Hematopoietic multipotent progenitor cell treated with erythropoietin and hydrocortisone succinate and interleukin-3 and kit ligand, for 4 days (in vitro differentiated cells): ENCODE measurements at regions not wholly inside any gene's neighbourhood (a gene's known extent, or its start where the extent isn't known, plus 50 kb on each side); places are given as distances from the start of the nearest gene placed in this dataset.
"Not testable (repeated sequence)": the region's sequence is repeated elsewhere in the genome, so short reads cannot be mapped to it uniquely, and the experiment has no call there.

ENCODE experiments used
- DNase-seq: peaks from one replicate; pipeline ENCODE4 v3.0.0-alpha.2; 2015

- DNase-seq: no peak
Measured at GRCh38 chr19:31085125-31085524, 264.1 kb downstream of the TSHZ3 start.

DNA sequence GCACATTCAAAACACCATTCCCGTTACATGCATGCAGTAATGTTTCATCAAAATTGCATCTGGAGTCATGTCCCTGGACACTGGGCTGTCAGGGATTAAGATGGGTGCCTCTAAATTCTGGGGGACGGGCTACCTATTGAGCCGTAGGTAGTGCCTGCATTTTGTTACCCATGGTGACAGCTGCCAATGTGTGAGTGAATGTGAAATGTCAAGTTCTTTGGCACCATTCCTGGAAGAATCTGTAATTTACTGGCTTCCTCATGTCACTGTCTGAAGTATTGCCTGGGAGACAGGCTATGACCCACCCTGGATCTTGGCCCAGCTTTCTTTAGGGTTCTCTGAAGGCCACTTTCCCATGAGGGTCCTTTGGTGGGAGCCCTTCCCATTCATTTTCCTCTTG lies 266.1 kb downstream of the TSHZ3 start:
- no peak for DNase-seq

DNA sequence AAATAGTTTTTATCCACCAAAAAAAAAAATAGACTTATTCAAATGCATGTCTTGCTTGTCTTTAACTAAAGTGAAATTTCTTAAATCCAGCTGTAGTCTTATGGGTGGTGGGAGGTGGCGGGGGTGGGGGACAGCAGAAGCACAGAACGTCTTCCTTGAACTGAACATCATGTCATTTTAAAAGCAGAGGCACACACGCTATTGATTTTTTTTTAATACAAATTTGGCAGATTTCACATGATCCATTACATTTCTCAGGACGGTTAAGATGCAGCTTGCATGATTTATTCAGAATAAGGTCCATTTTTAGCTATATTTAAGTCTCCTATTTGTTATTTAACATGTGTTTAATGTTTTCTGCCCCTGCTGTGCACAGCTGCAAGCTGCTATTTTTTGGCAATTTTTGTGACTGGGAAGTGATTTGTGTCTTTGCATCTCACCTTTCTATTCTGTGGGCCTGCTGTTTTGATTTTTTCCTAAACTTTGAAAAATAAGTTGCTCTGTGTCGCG lies 274.0 kb downstream of the TSHZ3 start:
- DNase-seq: no peak

- no peak for DNase-seq
Measured at GRCh38 chr19:31074199-31075125, 274.8 kb downstream of the TSHZ3 start.

GRCh38 chr19:31073485-31074198 lies 275.6 kb downstream of the TSHZ3 start:
- no peak for DNase-seq

GRCh38 chr19:31072451-31072850 lies 276.8 kb downstream of the TSHZ3 start:
- peak; percentile 10 for DNase-seq

- no peak for DNase-seq
Measured at GRCh38 chr19:31071136-31071855, 277.9 kb downstream of the TSHZ3 start.

DNA sequence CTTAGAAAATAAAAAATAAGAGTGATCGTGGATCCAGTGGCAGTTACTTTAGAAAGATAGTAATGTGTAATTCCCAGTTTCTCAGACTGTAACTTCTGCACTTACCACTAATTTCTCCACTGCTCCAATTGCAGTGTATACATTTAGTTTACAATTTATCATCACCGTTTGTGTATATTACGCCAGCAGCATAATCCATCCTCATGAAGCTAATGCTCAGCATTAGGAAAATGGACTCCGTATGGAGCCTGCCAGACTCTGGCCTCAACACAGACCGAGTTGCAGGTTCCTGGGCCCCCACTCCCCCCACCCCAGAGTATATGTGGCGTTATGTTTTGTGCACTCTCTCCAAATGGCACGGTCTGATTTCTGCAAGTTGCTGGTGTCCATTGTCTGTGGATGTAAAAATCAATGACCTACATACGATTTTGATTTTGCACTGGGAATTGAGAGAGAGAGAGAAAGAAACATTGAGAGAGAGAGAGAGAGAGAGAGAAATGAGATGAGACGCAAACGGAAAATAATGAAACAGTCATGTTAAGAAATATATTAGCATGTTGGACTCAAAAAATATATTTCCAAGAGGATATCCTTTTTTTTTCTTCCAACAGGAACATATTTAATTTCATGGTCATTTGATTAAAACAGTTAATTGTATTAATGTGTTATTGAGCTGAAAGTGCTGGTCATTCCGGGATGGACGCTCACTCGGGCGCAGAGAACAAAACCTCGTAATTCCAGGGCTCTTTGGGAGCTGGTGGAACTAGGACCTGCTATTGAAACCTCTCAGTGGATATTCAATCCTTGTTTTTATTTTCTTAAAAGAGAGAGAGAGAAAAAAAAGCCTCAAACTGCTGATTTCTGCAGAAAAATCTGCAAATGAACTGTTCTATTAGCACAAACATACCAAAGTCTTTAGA lies 278.8 kb downstream of the TSHZ3 start:
- no peak for DNase-seq

GRCh38 chr19:31068268-31068667 lies 281.0 kb downstream of the TSHZ3 start:
- DNase-seq: no peak

DNA sequence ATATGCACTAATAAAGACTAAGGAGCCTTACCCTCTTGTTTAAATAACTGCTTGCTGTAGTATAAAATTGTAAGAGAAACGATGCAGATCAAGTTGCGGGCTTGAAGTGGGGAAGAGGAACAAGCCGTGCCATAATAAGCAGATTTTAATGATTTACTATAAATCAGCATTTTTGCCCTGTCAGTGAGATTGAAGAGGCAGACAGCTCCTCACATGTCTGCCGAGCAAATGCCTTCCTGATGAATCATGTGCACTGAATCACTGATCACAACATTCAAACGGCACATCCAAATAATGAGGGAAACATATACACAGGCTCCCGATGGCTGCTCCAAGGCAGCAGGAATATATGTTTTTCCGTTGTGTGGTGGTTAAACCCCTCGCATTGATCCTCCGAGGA lies 282.9 kb downstream of the TSHZ3 start:
- no peak for DNase-seq

DNA sequence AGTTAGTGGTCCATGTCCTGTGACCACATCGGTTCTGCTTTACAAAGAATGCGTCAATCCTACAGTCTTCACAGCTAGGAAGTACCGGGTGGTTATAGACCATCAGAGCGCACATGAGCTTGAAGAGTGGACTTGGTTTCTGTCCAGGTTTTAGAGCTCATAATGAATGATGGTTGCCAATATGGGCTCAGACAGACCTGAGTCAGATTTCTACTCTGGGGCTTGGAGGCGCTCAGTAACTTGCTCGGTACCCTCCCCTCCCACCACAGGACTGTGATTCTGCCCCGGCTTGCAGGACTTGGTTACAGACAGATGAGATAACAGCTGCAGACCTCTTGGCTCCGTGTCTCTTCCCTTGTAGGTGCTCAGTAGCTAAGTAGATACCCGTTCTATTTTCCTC lies 284.7 kb downstream of the TSHZ3 start:
- no peak for DNase-seq

DNA sequence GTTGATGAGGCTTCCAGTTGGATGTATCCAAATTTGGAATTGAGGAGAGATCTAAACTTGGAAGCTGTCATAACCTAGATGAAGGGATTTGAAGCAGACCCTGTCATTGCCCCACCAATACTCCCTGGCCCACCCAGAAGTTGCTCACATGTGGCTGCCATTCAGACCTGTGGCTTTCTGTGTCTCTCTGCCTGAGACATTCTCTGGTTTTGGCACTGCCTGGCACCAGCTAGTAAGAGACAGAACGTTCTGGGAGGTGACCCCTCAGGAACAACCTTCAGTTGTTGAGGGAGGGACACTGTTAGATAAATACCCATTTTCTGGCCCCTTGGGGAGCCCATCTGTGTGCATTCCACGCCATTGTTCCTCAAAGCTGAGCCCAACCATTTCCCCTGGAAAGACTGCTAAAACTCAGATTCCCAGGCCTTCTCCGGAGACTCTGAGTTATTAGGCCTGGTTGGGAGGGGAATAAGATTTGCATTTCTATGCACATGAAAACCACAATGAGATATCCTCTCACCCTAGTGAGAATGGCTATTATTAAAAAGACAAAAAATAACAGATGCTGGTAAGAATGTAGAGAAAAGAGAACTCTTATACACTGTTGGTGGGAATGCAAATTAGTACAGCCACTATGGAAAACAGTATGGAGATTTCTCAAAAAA lies 290.4 kb downstream of the TSHZ3 start:
- no peak for DNase-seq

DNA sequence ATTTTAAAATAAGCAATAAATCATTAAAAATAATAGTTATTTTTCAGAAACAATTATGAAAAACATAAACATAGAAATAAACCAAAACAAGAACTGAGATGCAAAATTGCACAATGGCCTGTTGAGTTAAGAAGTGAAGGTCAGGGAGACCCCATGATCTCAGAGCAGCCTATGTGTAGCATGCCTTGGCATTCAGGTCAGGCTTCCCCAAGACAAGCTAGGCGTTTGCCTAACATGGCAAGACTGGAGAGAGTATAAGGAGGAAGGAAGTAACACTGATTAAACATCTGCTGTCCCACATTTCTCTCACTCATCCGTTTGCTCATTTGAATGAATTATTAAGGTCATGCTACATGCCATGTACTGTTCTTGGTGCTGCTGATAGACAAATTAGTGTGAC lies 291.8 kb downstream of the TSHZ3 start:
- DNase-seq: peak; percentile 7

GRCh38 chr19:31055454-31055853 lies 293.8 kb downstream of the TSHZ3 start:
- no peak for DNase-seq

DNA sequence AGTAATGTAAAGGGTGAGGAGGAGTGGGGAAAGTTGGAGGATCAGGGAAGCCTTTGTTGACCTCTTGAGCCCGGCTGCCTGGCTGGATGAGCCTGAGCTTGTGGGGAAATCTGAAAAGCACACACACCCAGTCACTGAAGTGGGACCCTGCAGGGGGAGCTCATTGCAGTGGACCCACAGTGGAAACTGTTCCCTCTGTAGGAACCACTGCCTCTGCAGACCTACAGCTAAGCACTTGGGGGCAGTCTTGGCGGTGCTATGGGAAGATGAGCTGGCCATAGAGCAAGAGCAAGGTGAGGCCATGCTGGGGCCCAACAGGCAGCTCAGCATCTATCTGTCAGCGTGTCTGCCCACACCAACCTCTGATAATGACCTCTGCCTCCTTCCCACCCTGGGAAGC lies 294.8 kb downstream of the TSHZ3 start:
- peak; percentile 59 for DNase-seq

DNA sequence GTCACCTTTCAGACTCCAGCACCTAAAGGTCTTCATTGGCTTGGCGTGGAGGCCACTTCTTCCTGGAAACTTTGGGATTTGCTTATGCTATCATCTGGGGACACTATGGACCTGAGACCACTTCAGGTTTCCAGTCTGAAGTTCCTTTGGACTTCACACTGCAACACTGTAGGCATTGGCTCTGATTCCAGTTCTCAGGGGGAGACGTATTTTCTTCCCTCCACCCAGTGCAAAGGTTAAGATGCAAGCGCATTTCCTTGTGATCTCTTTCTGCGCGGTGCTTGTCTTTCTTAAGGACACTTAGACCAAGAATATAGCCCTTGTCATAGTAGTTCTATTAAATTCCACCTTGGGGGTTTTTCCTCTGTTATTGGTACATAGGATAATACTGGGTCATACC lies 299.8 kb downstream of the TSHZ3 start:
- DNase-seq: no peak

DNA sequence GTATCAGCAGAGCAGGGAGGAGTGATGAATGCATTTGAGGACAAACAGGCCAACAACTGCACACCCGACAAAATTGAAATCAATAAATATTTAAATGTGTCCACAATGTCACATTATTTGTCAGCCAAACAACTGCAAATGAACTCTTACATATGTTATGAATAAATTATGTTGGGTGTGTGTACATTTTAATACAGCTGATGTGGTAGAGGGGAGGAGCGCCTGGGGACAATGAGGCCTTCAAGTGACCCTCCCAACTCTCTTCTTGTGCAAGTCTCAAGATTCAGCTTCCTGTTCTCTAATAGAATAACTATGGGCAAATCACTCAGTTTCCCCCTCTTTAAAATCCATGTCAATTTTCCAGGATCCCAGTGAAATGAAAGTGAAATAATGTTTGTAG lies 303.2 kb downstream of the TSHZ3 start:
- DNase-seq: no peak

GRCh38 chr19:31041461-31041860 lies 307.8 kb downstream of the TSHZ3 start:
- DNase-seq: no peak

GRCh38 chr19:31039151-31039550 lies 310.1 kb downstream of the TSHZ3 start:
- no peak for DNase-seq

- no peak for DNase-seq
Measured at GRCh38 chr19:31037286-31037980, 311.8 kb downstream of the TSHZ3 start.

DNA sequence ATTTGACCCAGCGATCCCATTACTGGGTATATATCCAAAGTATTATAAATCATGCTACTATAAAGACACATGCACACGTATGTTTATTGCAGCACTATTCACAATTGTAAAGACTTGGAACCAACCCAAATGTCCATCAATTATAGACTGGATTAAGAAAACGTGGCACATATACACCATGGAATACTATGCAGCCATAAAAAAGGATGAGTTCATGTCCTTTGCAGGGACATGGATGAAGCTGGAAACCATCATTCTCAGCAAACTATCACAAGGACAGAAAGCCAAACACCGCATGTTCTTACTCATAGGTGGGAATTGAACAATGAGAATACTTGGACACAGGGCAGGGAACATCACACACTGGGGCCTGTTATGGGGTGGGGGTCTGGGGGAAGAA lies 317.8 kb downstream of the TSHZ3 start:
- not testable (repeated sequence) for DNase-seq
